H1 (cell line): ENCODE measurements at regions not wholly inside any gene's neighbourhood (a gene's known extent, or its start where the extent isn't known, plus 50 kb on each side); places are given as distances from the start of the nearest gene placed in this dataset.

Source experiments
- CBX8 ChIP-seq: fragments of 300-800, 300-1000 bp; sonication (generic); IDR thresholded peaks from 2 replicates; pipeline ENCODE4 v1.7.1; 2016; ENCODE audit warnings: low read depth, low read length, borderline replicate concordance
- CREB1 ChIP-seq: IDR thresholded peaks from 2 replicates; pipeline ENCODE4 v1.6.1; 2012; ENCODE audit warnings: inconsistent platforms
- EP300 ChIP-seq, 2 experiments: IDR thresholded peaks; 1 replicate in 1 of 2; 2 replicates in 1 of 2; pipeline ENCODE4 v1.6.1; 2011 to 2012; ENCODE audit warnings: low read depth in 2 of 2, low read length in 2 of 2, mild to moderate bottlenecking in 2 of 2, borderline replicate concordance in 1 of 2, inconsistent platforms in 1 of 2, moderate library complexity in 1 of 2
- HDAC2 ChIP-seq, 2 experiments: fragments of 300-600 bp in 1 of 2; sonication (generic) in 1 of 2; IDR thresholded peaks; 2 replicates each; pipeline ENCODE4 v1.6.1; 2011 to 2012; ENCODE audit warnings: low read depth in 2 of 2, low read length in 2 of 2, mild to moderate bottlenecking in 2 of 2, moderate library complexity in 2 of 2, borderline replicate concordance in 1 of 2, inconsistent platforms in 1 of 2
- JUND ChIP-seq: IDR thresholded peaks from 2 replicates; pipeline ENCODE4 v1.6.1; 2011; ENCODE audit warnings: mild to moderate bottlenecking, improper control_type of control experiment, low read length
- POLR2AphosphoS5 ChIP-seq: IDR thresholded peaks from 2 replicates; pipeline ENCODE4 v1.6.1; 2011; ENCODE audit warnings: low read depth, low read length
- RAD21 ChIP-seq, 2 experiments: IDR thresholded peaks in 1 of 2; conservative IDR thresholded peaks in 1 of 2; 2 replicates each; pipeline ENCODE4 v1.6.1; 2011; ENCODE audit warnings: low read depth in 2 of 2, low read length in 2 of 2, improper control_type of control experiment in 1 of 2, inconsistent platforms in 1 of 2, mild to moderate bottlenecking in 1 of 2, moderate library complexity in 1 of 2
- RBBP5 ChIP-seq: IDR thresholded peaks from 2 replicates; pipeline ENCODE4 v1.7.1; 2012; ENCODE audit warnings: low read depth, mild to moderate bottlenecking, inconsistent platforms, low read length, moderate library complexity, borderline replicate concordance
- TBP ChIP-seq: IDR thresholded peaks from 2 replicates; pipeline ENCODE4 v1.6.1; 2011; ENCODE audit warnings: low read depth, low read length, improper control_type of control experiment
- USF2 ChIP-seq: IDR thresholded peaks from 2 replicates; pipeline ENCODE4 v1.6.1; 2011; ENCODE audit warnings: low read length, improper control_type of control experiment
- TF ChIP-seq, protein P1 (sequence below): fragments of 300-600 bp; sonication (generic); IDR thresholded peaks from 2 replicates; pipeline ENCODE4 v1.7.1; 2012; ENCODE audit warnings: low read length, moderate library complexity, mild to moderate bottlenecking, inconsistent platforms; ENCODE audit not compliant: insufficient replicate concordance

- TF ChIP-seq, protein P1, sequence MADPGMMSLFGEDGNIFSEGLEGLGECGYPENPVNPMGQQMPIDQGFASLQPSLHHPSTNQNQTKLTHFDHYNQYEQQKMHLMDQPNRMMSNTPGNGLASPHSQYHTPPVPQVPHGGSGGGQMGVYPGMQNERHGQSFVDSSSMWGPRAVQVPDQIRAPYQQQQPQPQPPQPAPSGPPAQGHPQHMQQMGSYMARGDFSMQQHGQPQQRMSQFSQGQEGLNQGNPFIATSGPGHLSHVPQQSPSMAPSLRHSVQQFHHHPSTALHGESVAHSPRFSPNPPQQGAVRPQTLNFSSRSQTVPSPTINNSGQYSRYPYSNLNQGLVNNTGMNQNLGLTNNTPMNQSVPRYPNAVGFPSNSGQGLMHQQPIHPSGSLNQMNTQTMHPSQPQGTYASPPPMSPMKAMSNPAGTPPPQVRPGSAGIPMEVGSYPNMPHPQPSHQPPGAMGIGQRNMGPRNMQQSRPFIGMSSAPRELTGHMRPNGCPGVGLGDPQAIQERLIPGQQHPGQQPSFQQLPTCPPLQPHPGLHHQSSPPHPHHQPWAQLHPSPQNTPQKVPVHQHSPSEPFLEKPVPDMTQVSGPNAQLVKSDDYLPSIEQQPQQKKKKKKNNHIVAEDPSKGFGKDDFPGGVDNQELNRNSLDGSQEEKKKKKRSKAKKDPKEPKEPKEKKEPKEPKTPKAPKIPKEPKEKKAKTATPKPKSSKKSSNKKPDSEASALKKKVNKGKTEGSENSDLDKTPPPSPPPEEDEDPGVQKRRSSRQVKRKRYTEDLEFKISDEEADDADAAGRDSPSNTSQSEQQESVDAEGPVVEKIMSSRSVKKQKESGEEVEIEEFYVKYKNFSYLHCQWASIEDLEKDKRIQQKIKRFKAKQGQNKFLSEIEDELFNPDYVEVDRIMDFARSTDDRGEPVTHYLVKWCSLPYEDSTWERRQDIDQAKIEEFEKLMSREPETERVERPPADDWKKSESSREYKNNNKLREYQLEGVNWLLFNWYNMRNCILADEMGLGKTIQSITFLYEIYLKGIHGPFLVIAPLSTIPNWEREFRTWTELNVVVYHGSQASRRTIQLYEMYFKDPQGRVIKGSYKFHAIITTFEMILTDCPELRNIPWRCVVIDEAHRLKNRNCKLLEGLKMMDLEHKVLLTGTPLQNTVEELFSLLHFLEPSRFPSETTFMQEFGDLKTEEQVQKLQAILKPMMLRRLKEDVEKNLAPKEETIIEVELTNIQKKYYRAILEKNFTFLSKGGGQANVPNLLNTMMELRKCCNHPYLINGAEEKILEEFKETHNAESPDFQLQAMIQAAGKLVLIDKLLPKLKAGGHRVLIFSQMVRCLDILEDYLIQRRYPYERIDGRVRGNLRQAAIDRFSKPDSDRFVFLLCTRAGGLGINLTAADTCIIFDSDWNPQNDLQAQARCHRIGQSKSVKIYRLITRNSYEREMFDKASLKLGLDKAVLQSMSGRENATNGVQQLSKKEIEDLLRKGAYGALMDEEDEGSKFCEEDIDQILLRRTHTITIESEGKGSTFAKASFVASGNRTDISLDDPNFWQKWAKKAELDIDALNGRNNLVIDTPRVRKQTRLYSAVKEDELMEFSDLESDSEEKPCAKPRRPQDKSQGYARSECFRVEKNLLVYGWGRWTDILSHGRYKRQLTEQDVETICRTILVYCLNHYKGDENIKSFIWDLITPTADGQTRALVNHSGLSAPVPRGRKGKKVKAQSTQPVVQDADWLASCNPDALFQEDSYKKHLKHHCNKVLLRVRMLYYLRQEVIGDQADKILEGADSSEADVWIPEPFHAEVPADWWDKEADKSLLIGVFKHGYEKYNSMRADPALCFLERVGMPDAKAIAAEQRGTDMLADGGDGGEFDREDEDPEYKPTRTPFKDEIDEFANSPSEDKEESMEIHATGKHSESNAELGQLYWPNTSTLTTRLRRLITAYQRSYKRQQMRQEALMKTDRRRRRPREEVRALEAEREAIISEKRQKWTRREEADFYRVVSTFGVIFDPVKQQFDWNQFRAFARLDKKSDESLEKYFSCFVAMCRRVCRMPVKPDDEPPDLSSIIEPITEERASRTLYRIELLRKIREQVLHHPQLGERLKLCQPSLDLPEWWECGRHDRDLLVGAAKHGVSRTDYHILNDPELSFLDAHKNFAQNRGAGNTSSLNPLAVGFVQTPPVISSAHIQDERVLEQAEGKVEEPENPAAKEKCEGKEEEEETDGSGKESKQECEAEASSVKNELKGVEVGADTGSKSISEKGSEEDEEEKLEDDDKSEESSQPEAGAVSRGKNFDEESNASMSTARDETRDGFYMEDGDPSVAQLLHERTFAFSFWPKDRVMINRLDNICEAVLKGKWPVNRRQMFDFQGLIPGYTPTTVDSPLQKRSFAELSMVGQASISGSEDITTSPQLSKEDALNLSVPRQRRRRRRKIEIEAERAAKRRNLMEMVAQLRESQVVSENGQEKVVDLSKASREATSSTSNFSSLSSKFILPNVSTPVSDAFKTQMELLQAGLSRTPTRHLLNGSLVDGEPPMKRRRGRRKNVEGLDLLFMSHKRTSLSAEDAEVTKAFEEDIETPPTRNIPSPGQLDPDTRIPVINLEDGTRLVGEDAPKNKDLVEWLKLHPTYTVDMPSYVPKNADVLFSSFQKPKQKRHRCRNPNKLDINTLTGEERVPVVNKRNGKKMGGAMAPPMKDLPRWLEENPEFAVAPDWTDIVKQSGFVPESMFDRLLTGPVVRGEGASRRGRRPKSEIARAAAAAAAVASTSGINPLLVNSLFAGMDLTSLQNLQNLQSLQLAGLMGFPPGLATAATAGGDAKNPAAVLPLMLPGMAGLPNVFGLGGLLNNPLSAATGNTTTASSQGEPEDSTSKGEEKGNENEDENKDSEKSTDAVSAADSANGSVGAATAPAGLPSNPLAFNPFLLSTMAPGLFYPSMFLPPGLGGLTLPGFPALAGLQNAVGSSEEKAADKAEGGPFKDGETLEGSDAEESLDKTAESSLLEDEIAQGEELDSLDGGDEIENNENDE, result no peak
- no peak for TF ChIP-seq CREB1
- no peak for TF ChIP-seq CBX8
- TF ChIP-seq POLR2AphosphoS5, result no peak
- TF ChIP-seq TBP, result no peak
- no peak for TF ChIP-seq RBBP5
- TF ChIP-seq JUND, result no peak
- no peak for TF ChIP-seq EP300 (IDR thresholded peaks at IDR 0.05; ENCODE audit: borderline replicate concordance in 1 of 2, low read depth in 2 of 2, low read length in 2 of 2)
- TF ChIP-seq USF2, result no peak
- TF ChIP-seq HDAC2 (IDR thresholded peaks at IDR 0.05; ENCODE audit: borderline replicate concordance in 1 of 2, low read depth in 2 of 2, low read length in 2 of 2), result no peak
- no peak for TF ChIP-seq RAD21 (IDR thresholded peaks at IDR 0.05 in 1 of 2, conservative IDR thresholded peaks at IDR 0.05 in 1 of 2; ENCODE audit: low read depth in 2 of 2, low read length in 2 of 2)
These were observed 137.0 kb upstream of the ANO3 start (continued) for GRCh38 chr11:26194881-26195280.
